Stimulated activated CD4-positive, alpha-beta T cell treated with anti-CD3 and anti-CD28 coated beads, Interleukin-2, amount 100 ng/mL, for 24 hours (primary cell): ENCODE measurements at regions not wholly inside any gene's neighbourhood (a gene's known extent, or its start where the extent isn't known, plus 50 kb on each side); places are given as distances from the start of the nearest gene placed in this dataset.
A peak's percentile ranks its signal among the peaks of the same experiment; 100 is the strongest.

ENCODE experiments used
- DNase-seq, 2 donors: peaks; one replicate each; pipeline ENCODE4 v3.0.0-alpha.2; 2020

GRCh38 chr5:56479696-56480077, 246.6 kb upstream of the ANKRD55 start:
- DNase-seq = peak; percentile 20 to 28

GRCh38 chr5:56479126-56479525, 246.0 kb upstream of the ANKRD55 start:
- no peak for DNase-seq

GRCh38 chr5:56478062-56478461, 244.9 kb upstream of the ANKRD55 start:
- DNase-seq = no peak

- no peak for DNase-seq
These were observed 243.3 kb upstream of the ANKRD55 start for GRCh38 chr5:56476487-56476856.

GRCh38 chr5:56475689-56476486, 242.8 kb upstream of the ANKRD55 start:
- DNase-seq = no peak

GRCh38 chr5:56471707-56472106, 238.6 kb upstream of the ANKRD55 start:
- DNase-seq = no peak

- DNase-seq = no peak
These were observed 236.9 kb upstream of the ANKRD55 start for GRCh38 chr5:56470007-56470406.

- DNase-seq = no peak
These were observed 235.1 kb upstream of the ANKRD55 start for GRCh38 chr5:56468277-56468676.

- no peak for DNase-seq
These were observed 234.1 kb upstream of the ANKRD55 start for GRCh38 chr5:56467176-56467717.

- no peak for DNase-seq
These were observed 233.1 kb upstream of the ANKRD55 start for GRCh38 chr5:56466136-56466816.

- DNase-seq = no peak
These were observed 232.6 kb upstream of the ANKRD55 start for GRCh38 chr5:56465769-56466135.

- no peak for DNase-seq
These were observed 232.0 kb upstream of the ANKRD55 start for GRCh38 chr5:56464935-56465768.

GRCh38 chr5:56463944-56464571, 230.9 kb upstream of the ANKRD55 start:
- no peak for DNase-seq

- no peak for DNase-seq
These were observed 228.5 kb upstream of the ANKRD55 start for GRCh38 chr5:56461584-56461983.

GRCh38 chr5:56460681-56461191, 227.6 kb upstream of the ANKRD55 start:
- DNase-seq = no peak

GRCh38 chr5:56460195-56460546, 227.0 kb upstream of the ANKRD55 start:
- no peak for DNase-seq

GRCh38 chr5:56459394-56460194, 226.5 kb upstream of the ANKRD55 start:
- no peak for DNase-seq

- no peak for DNase-seq
These were observed 225.0 kb upstream of the ANKRD55 start for GRCh38 chr5:56457887-56458812.

GRCh38 chr5:56456002-56456401, 222.9 kb upstream of the ANKRD55 start:
- DNase-seq = no peak

GRCh38 chr5:56455417-56455816, 222.3 kb upstream of the ANKRD55 start:
- no peak for DNase-seq
